ENCODE measurements at regions not wholly inside any gene's neighbourhood (a gene's known extent, or its start where the extent isn't known, plus 50 kb on each side); places are given as distances from the start of the nearest gene placed in this dataset.

DNA sequence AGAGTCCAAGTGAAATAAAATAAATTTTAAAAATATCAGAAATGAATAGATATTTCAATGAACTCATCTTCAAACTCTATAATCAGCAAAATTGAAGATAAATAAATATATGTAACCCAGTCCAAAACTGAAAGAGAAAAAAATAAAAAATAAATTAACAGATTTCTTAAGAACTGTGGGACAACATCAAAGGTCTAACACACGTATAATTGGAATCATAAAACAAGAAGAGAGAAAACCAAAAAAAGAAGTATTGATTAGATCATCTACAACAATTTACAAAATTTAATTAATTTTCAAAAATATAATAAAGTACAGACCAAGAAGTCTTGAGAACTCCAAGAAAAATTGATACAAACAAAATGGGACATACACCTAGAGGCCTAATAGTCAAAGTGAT, 625.8 kb upstream of the SORCS1 start:
- TF ChIP-seq CTCF (IDR thresholded peaks at IDR 0.05) = no peak
- H3K36me3 Mint-ChIP-seq (ENCODE audit: low read depth) = no peaks in the 10 kb centered on the region
- no peak overlapping the region for H3K27ac Mint-ChIP-seq
- CTCF ChIA-PET = no interaction called here
- H3K4me3 Mint-ChIP-seq = no peak overlapping the region
- POLR2A ChIA-PET = no interaction called here
- peaks cover 8% of the 10 kb centered on the region for H3K9me3 Mint-ChIP-seq
- no peaks in the 10 kb centered on the region for H3K4me1 Mint-ChIP-seq
- no peak for ATAC-seq (ENCODE audit: low read depth)
- DNase-seq = no peak
- intact Hi-C loops (cut with micrococcal nuclease) = no loop called here
- H3K27me3 Mint-ChIP-seq = no peaks in the 10 kb centered on the region

DNA sequence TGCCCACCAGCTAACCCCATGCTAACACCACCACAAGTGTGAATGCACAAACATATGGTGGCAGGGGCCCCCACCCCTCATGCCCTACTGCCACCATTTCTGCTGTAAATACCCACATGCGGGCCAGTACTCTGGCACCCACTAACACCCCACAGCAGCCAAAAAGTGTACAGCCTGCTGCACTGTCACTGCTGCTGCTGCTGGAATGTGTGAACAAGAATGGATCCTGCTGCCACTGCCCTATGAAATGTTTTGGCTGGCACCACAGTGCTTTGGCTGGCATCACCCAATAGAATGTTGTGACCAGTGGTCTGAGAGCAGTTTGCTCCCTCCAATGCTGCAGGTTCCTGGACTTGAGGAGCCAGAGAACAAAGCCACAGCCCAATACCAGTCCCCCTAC, 606.6 kb upstream of the SORCS1 start:
- CTCF ChIA-PET = no interaction called here
- DNase-seq = no peak
- no peaks in the 10 kb centered on the region for H3K4me1 Mint-ChIP-seq
- no peaks in the 10 kb centered on the region for H3K36me3 Mint-ChIP-seq (ENCODE audit: low read depth)
- no peak overlapping the region for H3K27ac Mint-ChIP-seq
- no peak for ATAC-seq (ENCODE audit: low read depth)
- peaks cover 16% of the 10 kb centered on the region for H3K9me3 Mint-ChIP-seq
- intact Hi-C loops (cut with micrococcal nuclease) = no loop called here
- TF ChIP-seq CTCF (IDR thresholded peaks at IDR 0.05) = no peak
- POLR2A ChIA-PET = no interaction called here
- H3K4me3 Mint-ChIP-seq = no peak overlapping the region
- H3K27me3 Mint-ChIP-seq = no peaks in the 10 kb centered on the region

DNA sequence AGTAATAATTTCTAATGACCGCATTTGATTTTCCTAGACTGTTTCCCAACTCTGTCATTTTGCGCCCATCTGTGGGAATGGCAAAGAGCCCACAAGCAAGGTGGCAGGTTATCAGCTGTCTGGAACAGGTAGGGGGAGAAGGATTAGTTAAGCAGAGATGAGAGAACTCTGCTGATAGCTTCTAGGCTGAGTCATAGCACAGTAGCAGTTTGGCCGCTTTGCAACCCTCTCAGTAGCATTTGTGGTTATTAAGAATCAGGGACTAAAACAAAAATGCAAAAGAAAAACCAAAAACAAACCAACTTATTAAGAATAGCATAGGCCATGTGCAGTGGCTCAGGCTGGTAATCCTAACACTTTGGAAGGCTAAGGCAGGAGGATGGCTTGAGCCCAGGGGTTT, 602.7 kb upstream of the SORCS1 start:
- ATAC-seq (ENCODE audit: low read depth) = no peak
- intact Hi-C loops (cut with micrococcal nuclease) = no loop called here
- ChIA-PET CTCF (no interaction called here), POLR2A (no interaction called here)
- H3K4me1 Mint-ChIP-seq = no peaks in the 10 kb centered on the region
- no peak overlapping the region for H3K4me3 Mint-ChIP-seq
- H3K36me3 Mint-ChIP-seq (ENCODE audit: low read depth) = no peaks in the 10 kb centered on the region
- DNase-seq = no peak
- no peak for TF ChIP-seq CTCF (IDR thresholded peaks at IDR 0.05)
- no peak overlapping the region for H3K27ac Mint-ChIP-seq
- no peaks in the 10 kb centered on the region for H3K9me3 Mint-ChIP-seq
- no peaks in the 10 kb centered on the region for H3K27me3 Mint-ChIP-seq

GRCh38 chr10:107754814-107755213, 590.3 kb upstream of the SORCS1 start:
- DNase-seq = no peak

GRCh38 chr10:107749235-107749634, 584.7 kb upstream of the SORCS1 start:
- no peak overlapping the region for H3K4me3 Mint-ChIP-seq
- no peak for TF ChIP-seq CTCF (IDR thresholded peaks at IDR 0.05)
- ChIA-PET CTCF (no interaction called here), POLR2A (no interaction called here)
- H3K4me1 Mint-ChIP-seq = no peaks in the 10 kb centered on the region
- DNase-seq (no peak), ATAC-seq (ENCODE audit: low read depth) (no peak)
- H3K9me3 Mint-ChIP-seq = peaks cover 13% of the 10 kb centered on the region
- intact Hi-C loops (cut with micrococcal nuclease) = no loop called here
- H3K36me3 Mint-ChIP-seq (ENCODE audit: low read depth) = no peaks in the 10 kb centered on the region
- H3K27me3 Mint-ChIP-seq = no peaks in the 10 kb centered on the region
- no peak overlapping the region for H3K27ac Mint-ChIP-seq

More at GRCh38 chr10:107754814-107755213, 590.3 kb upstream of the SORCS1 start:
- Mint-ChIP-seq H3K4me3 (no peak overlapping the region), H3K27ac (no peak overlapping the region), H3K27me3 (no peaks in the 10 kb centered on the region), H3K9me3 (peaks cover 8% of the 10 kb centered on the region), H3K4me1 (no peaks in the 10 kb centered on the region), H3K36me3 (ENCODE audit: low read depth) (no peaks in the 10 kb centered on the region)
- ChIA-PET CTCF (no interaction called here), POLR2A (no interaction called here)
- ATAC-seq (ENCODE audit: low read depth) = no peak
- TF ChIP-seq CTCF (IDR thresholded peaks at IDR 0.05) = no peak
- intact Hi-C loops (cut with micrococcal nuclease) = no loop called here
